SK-N-SH (cell line): ENCODE measurements at regions not wholly inside any gene's neighbourhood (a gene's known extent, or its start where the extent isn't known, plus 50 kb on each side); places are given as distances from the start of the nearest gene placed in this dataset.
A peak's percentile ranks its signal among the peaks of the same experiment; 100 is the strongest.

Experiments
- CTCF ChIA-PET: fragments of 300-600, 350-600 bp; formaldehyde crosslinking; extraction: SDS; loops from one replicate; lab custom pipeline; 2021; lab: Yijun Ruan, JAX
- POLR2A ChIA-PET: fragments of 350-600 bp; sonication (Branson Sonifier 250); formaldehyde crosslinking; extraction: SDS; loops from one replicate; lab custom pipeline; 2020; ENCODE audit warnings: antibody characterized with exemption, inconsistent platforms; lab: Yijun Ruan, JAX
- DNase-seq: peaks from one replicate; pipeline ENCODE4 v3.0.0; 2012
- H2AFZ ChIP-seq: fragments of 200-600 bp; sonication (generic); 2 replicates; pipeline ENCODE4 v1.8.1; 2016; ENCODE audit warnings: antibody characterized with exemption, mild to moderate bottlenecking, low read depth
- H3F3A ChIP-seq: fragments of 200-600 bp; sonication (generic); replicated peaks from 2 replicates; pipeline ENCODE3; 2016; ENCODE audit warnings: antibody characterized with exemption, mild to moderate bottlenecking; ENCODE audit not compliant: insufficient read depth
- H3K27ac ChIP-seq, 2 experiments: fragments of 200-500 bp in 1 of 2; fragments of 200-600 bp in 1 of 2; sonication (Bioruptor generic) in 1 of 2; sonication (generic), shearing (Covaris generic) in 1 of 2; 2 replicates each; pipeline versions ENCODE4 v1.5.1 to v1.6.1; 2014 to 2016; ENCODE audit warnings: low read depth in 2 of 2, inconsistent platforms in 1 of 2, low read length in 1 of 2, mild to moderate bottlenecking in 1 of 2, mixed read lengths in 1 of 2
- H3K27me3 ChIP-seq: fragments of 200-600 bp; sonication (generic), shearing (Covaris generic); 2 replicates; pipeline ENCODE4 v1.6.1; 2016; ENCODE audit warnings: mixed run types; ENCODE audit not compliant: insufficient read depth
- H3K36me3 ChIP-seq, 2 experiments: fragments of 200-500 bp in 1 of 2; fragments of 200-600 bp in 1 of 2; sonication (Bioruptor generic) in 1 of 2; sonication (generic) in 1 of 2; replicated peaks in 1 of 2; 2 replicates each; pipeline versions ENCODE3 to v1.5.1; 2014 to 2016; ENCODE audit warnings: low read length in 1 of 2, mild to moderate bottlenecking in 1 of 2; ENCODE audit not compliant: insufficient read depth in 2 of 2, control insufficient read depth in 1 of 2
- H3K4me1 ChIP-seq, 2 experiments: fragments of 200-500 bp in 1 of 2; fragments of 200-600 bp in 1 of 2; sonication (Bioruptor generic) in 1 of 2; sonication (generic), shearing (Covaris generic) in 1 of 2; 2 replicates each; pipeline versions ENCODE4 v1.5.1 to v1.6.1; 2014 to 2016; ENCODE audit warnings: low read depth in 1 of 2, low read length in 1 of 2, mixed run types in 1 of 2; ENCODE audit not compliant: insufficient read depth in 2 of 2, control insufficient read depth in 1 of 2
- H3K4me2 ChIP-seq: fragments of 200-600 bp; sonication (generic), shearing (Covaris generic); 2 replicates; pipeline ENCODE4 v1.6.1; 2017; ENCODE audit warnings: mixed run types
- H3K4me3 ChIP-seq, 2 experiments: fragments of 200-500 bp in 1 of 2; fragments of 200-600 bp in 1 of 2; sonication (Bioruptor generic) in 1 of 2; sonication (generic), shearing (Covaris generic) in 1 of 2; 2 replicates each; pipeline versions ENCODE4 v1.5.1 to v1.8.1; 2014 to 2016; ENCODE audit warnings: low read depth in 2 of 2, inconsistent platforms in 1 of 2, low read length in 1 of 2, mild to moderate bottlenecking in 1 of 2, mixed read lengths in 1 of 2, moderate library complexity in 1 of 2
- H3K79me2 ChIP-seq: fragments of 200-600 bp; sonication (generic); 2 replicates; pipeline ENCODE4 v1.8.1; 2017; ENCODE audit warnings: mild to moderate bottlenecking; ENCODE audit not compliant: insufficient read depth
- H3K9ac ChIP-seq: fragments of 200-600 bp; sonication (generic); 2 replicates; pipeline ENCODE4 v1.6.1; 2017; ENCODE audit warnings: mixed run types
- H3K9me2 ChIP-seq: fragments of 200-600 bp; sonication (generic); 2 replicates; pipeline ENCODE4 v1.6.1; 2017; ENCODE audit warnings: mixed run types
- H3K9me3 ChIP-seq: fragments of 200-600 bp; sonication (generic); 2 replicates; pipeline ENCODE4 v1.6.1; 2017; ENCODE audit warnings: mixed run types, mild to moderate bottlenecking, moderate library complexity
- H4K20me1 ChIP-seq: fragments of 200-600 bp; sonication (generic); 2 replicates; pipeline ENCODE4 v1.6.1; 2017; ENCODE audit warnings: mild to moderate bottlenecking, mixed run types; ENCODE audit not compliant: insufficient read depth
- CTCF ChIP-seq: fragments of 200-600 bp; sonication (generic); IDR thresholded peaks from 2 replicates; pipeline ENCODE4 v1.6.1; 2017; ENCODE audit warnings: antibody characterized with exemption, mild to moderate bottlenecking, moderate library complexity
- EP300 ChIP-seq, 2 experiments: IDR thresholded peaks; 2 replicates each; pipeline versions ENCODE4 v1.4.0 to v1.6.1; 2012; ENCODE audit warnings: borderline replicate concordance in 1 of 2, low read depth in 1 of 2, low read length in 1 of 2
- EZH2phosphoT487 ChIP-seq: fragments of 200-600 bp; sonication (generic); IDR thresholded peaks from 2 replicates; pipeline ENCODE4 v1.6.1; 2017; ENCODE audit warnings: low read depth, mixed run types, mild to moderate bottlenecking, antibody characterized with exemption, moderate library complexity, borderline replicate concordance
- FOXM1 ChIP-seq: IDR thresholded peaks from 2 replicates; pipeline ENCODE4 v1.4.0; 2012; ENCODE audit warnings: low read depth, mild to moderate bottlenecking
- GABPA ChIP-seq: IDR thresholded peaks from 2 replicates; pipeline ENCODE4 v1.4.0; 2012; ENCODE audit warnings: low read depth, mild to moderate bottlenecking
- MXI1 ChIP-seq: IDR thresholded peaks from 2 replicates; pipeline ENCODE4 v1.6.1; 2012; ENCODE audit warnings: mild to moderate bottlenecking, low read depth, low read length, improper control_type of control experiment
- NRF1 ChIP-seq: IDR thresholded peaks from 2 replicates; pipeline ENCODE4 v1.6.1; 2012; ENCODE audit warnings: low read depth, mild to moderate bottlenecking, low read length
- POLR2AphosphoS5 ChIP-seq: IDR thresholded peaks from 2 replicates; pipeline ENCODE4 v1.6.1; 2012; ENCODE audit warnings: low read depth, low read length
- RAD21 ChIP-seq: IDR thresholded peaks from 2 replicates; pipeline ENCODE4 v1.6.1; 2012; ENCODE audit warnings: mild to moderate bottlenecking, low read length
- RCOR1 ChIP-seq: fragments of 150-350 bp; IDR thresholded peaks from 2 replicates; pipeline ENCODE4 v1.6.1; 2017; ENCODE audit warnings: antibody characterized with exemption, low read length
- RFX5 ChIP-seq: IDR thresholded peaks from 2 replicates; pipeline ENCODE4 v1.6.1; 2012; ENCODE audit warnings: mild to moderate bottlenecking, improper control_type of control experiment, low read length
- SIN3A ChIP-seq: IDR thresholded peaks from 2 replicates; pipeline ENCODE4 v1.6.1; 2012; ENCODE audit warnings: low read depth, mild to moderate bottlenecking, low read length, moderate library complexity, borderline replicate concordance
- SMC3 ChIP-seq: IDR thresholded peaks from 2 replicates; pipeline ENCODE4 v1.6.1; 2012; ENCODE audit warnings: low read depth, low read length, improper control_type of control experiment
- TAF1 ChIP-seq: IDR thresholded peaks from 2 replicates; pipeline ENCODE4 v1.6.1; 2012; ENCODE audit warnings: low read depth, mild to moderate bottlenecking, low read length, moderate library complexity, borderline replicate concordance
- TCF12 ChIP-seq: IDR thresholded peaks from 2 replicates; pipeline ENCODE4 v1.4.0; 2012
- TEAD4 ChIP-seq: IDR thresholded peaks from 2 replicates; pipeline ENCODE4 v1.4.0; 2012; ENCODE audit warnings: mild to moderate bottlenecking, borderline replicate concordance; ENCODE audit not compliant: insufficient read depth
- YY1 ChIP-seq: IDR thresholded peaks from 2 replicates; pipeline ENCODE4 v1.4.0; 2012; ENCODE audit warnings: low read depth, mild to moderate bottlenecking
- WGBS: methylation state at CpG from one replicate; pipeline ENCODE4 v1.1.6; 2017; ENCODE audit warnings: low lambda C conversion rate; 5-methylcytosine and 5-hydroxymethylcytosine counted together
- TF ChIP-seq, protein P1 (sequence below): IDR thresholded peaks from 2 replicates; pipeline ENCODE4 v1.4.0; 2012; ENCODE audit warnings: low read depth
- TF ChIP-seq, protein P2 (sequence below): IDR thresholded peaks from 2 replicates; pipeline ENCODE4; 2012
- TF ChIP-seq, protein P3 (sequence below): IDR thresholded peaks from 2 replicates; pipeline ENCODE4 v1.4.0; 2012; ENCODE audit warnings: low read depth, borderline replicate concordance

DNA sequence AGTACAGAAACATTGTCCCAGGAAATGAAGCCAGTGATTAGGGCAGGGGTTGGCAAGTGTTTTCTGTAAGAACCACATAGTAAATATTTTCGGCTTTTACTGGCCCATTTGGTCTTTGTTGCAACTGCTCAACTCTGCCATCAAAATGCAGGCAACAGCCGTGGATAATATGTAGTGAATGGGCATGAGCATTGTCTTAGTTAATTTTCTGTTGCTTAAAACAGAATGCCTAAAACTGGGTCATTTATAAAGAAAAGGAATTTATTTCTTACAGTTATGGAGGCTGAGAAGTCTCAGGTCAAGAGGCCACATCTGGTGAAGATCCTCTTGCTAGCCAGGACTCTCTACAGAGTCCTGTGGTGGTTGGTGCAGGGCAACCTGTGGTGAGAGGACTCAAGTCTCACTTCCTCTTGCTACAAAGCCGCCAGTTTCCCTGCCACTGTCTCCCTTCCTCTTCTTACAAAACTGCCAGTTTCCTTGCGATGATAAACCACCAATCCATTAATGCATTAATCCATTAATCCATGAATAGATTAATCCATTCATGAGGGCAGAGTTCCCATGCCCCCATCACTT, 166.4 kb downstream of the PSMG1 start:
- H3K4me2 ChIP-seq = no peak overlapping the region
- ChIA-PET CTCF (interaction anchor here (1.4 kb wide), 1 partner anchor 20 kb away, joined by 3 read pairs; no protein-coding TSS in a partner anchor), POLR2A (no interaction called here)
- TF ChIP-seq RAD21 = no peak
- TF ChIP-seq RCOR1 = no peak
- TF ChIP-seq TCF12 = 0 out of 2 replicates have a peak, but pooled peaks have one; percentile 4
- no peak for TF ChIP-seq YY1
- TF ChIP-seq MXI1 = no peak
- TF ChIP-seq CTCF = no peak
- H3K4me1 ChIP-seq = peaks cover 8 to 9% of the 10 kb centered on the region in 2 experiments; a peak in 2 of 4 replicates
- H2AFZ ChIP-seq = no peak overlapping the region
- H3K36me3 ChIP-seq = no peaks in the 10 kb centered on the region
- peak overlapping the region in 1 of 2 experiments; percentile 9; a peak in 1 of 4 replicates for H3K27ac ChIP-seq
- no peaks in the 10 kb centered on the region for H3K79me2 ChIP-seq
- no peaks in the 10 kb centered on the region for H4K20me1 ChIP-seq
- H3K4me3 ChIP-seq = no peak overlapping the region
- H3K9ac ChIP-seq = no peak overlapping the region
- H3F3A ChIP-seq = peaks cover 6% of the 10 kb centered on the region
- no peak for DNase-seq
- WGBS = 87% methylated on average over 4 of the region's 4 CpGs
- H3K9me2 ChIP-seq = no peaks in the 10 kb centered on the region
- no peaks in the 10 kb centered on the region for H3K9me3 ChIP-seq
- no peaks in the 10 kb centered on the region for H3K27me3 ChIP-seq

DNA sequence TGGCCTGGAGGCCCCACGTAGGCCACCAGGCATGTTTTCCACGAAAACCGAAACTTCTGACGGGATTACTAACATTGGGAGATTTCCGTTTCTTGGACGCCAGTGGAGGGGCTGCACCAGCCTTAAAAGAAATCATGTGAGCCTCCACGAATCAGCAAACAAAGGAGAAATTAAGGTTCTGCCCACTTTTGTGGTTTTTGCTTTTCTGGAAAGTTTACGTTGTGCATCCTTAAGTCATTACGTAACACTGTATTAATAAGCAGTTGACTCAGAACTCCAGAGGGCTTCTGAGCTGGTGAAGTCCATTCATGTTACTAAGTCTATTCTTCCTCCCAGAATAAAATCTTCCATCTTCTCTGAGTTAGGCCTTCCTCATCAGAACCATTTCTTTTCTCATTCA, 168.5 kb downstream of the PSMG1 start:
- Histone ChIP-seq H3K27ac (peak overlapping the region in 1 of 2 experiments; percentile 58; a peak in 2 of 4 replicates), H3K9me3 (no peaks in the 10 kb centered on the region), H3K79me2 (no peaks in the 10 kb centered on the region), H3K4me2 (no peak overlapping the region; the same call in 1 of the 2 replicates), H4K20me1 (no peaks in the 10 kb centered on the region), H3K36me3 (no peaks in the 10 kb centered on the region), H3K9ac (no peak overlapping the region), H3F3A (peaks cover 6% of the 10 kb centered on the region), H2AFZ (no peak overlapping the region), H3K4me1 (peaks cover 0 to 8% of the 10 kb centered on the region in 2 experiments; a peak in 1 of 4 replicates), H3K4me3 (no peak overlapping the region), H3K27me3 (no peaks in the 10 kb centered on the region), H3K9me2 (no peaks in the 10 kb centered on the region)
- ChIA-PET POLR2A (no interaction called here), CTCF (no interaction called here)
- no peak for DNase-seq
- WGBS = 55% methylated on average over 9 of the region's 9 CpGs
- no peak for TF ChIP-seq POLR2AphosphoS5
- no peak for TF ChIP-seq MXI1
- no peak for TF ChIP-seq GABPA
- no peak for TF ChIP-seq SIN3A
- TF ChIP-seq TCF12 = peak; percentile 49; the same call in 1 of the 2 replicates
- TF ChIP-seq SMC3 = no peak
- TF ChIP-seq RFX5 = no peak
- no peak for TF ChIP-seq FOXM1
- TF ChIP-seq NRF1 = no peak
- TF ChIP-seq, protein P1, sequence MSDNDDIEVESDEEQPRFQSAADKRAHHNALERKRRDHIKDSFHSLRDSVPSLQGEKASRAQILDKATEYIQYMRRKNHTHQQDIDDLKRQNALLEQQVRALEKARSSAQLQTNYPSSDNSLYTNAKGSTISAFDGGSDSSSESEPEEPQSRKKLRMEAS = peak; percentile 27; the same call in 1 of the 2 replicates
- TF ChIP-seq CTCF = no peak
- peak in 1 of 2 experiments; percentile 41; a peak in 1 of 4 replicates for TF ChIP-seq EP300 (IDR thresholded peaks at IDR 0.05; ENCODE audit: borderline replicate concordance in 1 of 2, low read depth in 1 of 2, low read length in 1 of 2)
- TF ChIP-seq RCOR1 = no peak
- TF ChIP-seq, protein P2, sequence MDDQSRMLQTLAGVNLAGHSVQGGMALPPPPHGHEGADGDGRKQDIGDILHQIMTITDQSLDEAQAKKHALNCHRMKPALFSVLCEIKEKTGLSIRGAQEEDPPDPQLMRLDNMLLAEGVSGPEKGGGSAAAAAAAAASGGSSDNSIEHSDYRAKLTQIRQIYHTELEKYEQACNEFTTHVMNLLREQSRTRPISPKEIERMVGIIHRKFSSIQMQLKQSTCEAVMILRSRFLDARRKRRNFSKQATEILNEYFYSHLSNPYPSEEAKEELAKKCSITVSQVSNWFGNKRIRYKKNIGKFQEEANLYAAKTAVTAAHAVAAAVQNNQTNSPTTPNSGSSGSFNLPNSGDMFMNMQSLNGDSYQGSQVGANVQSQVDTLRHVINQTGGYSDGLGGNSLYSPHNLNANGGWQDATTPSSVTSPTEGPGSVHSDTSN = no peak
- TF ChIP-seq, protein P3, sequence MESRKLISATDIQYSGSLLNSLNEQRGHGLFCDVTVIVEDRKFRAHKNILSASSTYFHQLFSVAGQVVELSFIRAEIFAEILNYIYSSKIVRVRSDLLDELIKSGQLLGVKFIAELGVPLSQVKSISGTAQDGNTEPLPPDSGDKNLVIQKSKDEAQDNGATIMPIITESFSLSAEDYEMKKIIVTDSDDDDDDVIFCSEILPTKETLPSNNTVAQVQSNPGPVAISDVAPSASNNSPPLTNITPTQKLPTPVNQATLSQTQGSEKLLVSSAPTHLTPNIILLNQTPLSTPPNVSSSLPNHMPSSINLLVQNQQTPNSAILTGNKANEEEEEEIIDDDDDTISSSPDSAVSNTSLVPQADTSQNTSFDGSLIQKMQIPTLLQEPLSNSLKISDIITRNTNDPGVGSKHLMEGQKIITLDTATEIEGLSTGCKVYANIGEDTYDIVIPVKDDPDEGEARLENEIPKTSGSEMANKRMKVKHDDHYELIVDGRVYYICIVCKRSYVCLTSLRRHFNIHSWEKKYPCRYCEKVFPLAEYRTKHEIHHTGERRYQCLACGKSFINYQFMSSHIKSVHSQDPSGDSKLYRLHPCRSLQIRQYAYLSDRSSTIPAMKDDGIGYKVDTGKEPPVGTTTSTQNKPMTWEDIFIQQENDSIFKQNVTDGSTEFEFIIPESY = no peak
- no peak for TF ChIP-seq TAF1
- TF ChIP-seq EZH2phosphoT487 = no peak
- TF ChIP-seq RAD21 = no peak
- TF ChIP-seq TEAD4 = no peak
